HG03196 (cell line): ENCODE measurements at regions not wholly inside any gene's neighbourhood (a gene's known extent, or its start where the extent isn't known, plus 50 kb on each side); places are given as distances from the start of the nearest gene placed in this dataset.

ENCODE experiments used
- ATAC-seq: cut with Tn5 transposase; IDR thresholded peaks from one replicate; pipeline ENCODE4 v1.9.1; 2021; ENCODE audit not compliant: unreplicated experiment

GRCh38 chr16:86285938-86286921 lies 224.1 kb upstream of the FOXF1 start:
- no peak for ATAC-seq

DNA sequence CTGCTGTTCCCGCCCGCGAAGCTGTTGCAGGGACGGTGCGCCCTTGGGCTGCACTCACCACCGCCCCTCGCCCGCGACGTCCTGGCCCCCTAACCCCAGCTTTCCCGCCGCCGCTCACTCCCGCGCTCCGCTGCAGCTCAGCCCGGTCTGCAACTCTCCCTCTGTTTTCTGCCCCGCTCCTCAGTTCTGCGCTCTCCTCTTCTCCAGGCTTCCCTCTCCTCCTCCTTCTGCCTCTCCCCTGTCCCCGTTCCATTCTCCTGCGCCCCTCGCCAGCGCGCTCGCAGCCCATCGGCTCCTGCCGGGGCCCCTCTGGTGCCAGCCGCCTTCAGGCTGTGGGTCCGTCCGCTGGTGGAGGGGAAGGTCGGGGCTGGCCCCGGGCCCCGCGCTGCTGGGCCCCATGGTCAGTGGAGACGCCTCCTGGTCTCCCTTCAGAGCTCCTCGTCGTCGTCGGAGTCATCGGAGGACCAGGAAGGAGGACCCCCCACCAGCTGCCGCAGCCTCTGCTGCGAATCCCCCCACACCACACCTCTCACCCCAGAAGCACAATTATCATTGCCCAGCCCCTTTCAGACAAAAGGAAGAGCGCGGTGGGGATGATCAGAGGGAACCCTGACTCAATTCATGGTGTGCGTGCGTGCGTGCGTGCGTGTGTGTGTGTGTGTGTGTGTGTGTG lies 223.2 kb upstream of the FOXF1 start:
- ATAC-seq = no peak

DNA sequence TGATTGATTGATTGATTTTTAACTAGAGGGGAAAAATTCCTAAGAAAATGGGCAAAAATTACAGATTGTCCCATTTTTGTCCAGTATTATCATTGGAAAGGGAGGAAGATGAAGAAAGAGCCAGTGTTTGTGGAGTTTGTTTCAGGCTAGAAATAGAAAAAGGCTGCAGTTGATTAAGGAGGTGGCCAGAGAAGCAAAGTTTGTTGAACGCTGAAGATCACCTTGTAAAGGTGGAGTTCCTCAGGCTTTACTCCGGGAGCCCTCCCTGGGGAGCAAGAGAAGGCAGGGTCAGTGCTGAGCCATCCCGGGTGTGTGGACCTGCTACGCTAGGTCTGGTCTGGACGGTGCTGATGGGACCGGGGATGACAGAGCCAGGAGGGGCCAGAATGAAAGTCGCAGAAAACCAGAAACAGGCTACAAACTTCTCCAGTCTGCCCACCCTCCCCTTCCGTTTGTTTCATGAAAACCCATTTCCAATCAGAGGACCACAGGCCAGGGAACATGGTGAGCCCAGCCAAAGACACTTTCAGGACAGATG lies 222.6 kb upstream of the FOXF1 start:
- no peak for ATAC-seq

DNA sequence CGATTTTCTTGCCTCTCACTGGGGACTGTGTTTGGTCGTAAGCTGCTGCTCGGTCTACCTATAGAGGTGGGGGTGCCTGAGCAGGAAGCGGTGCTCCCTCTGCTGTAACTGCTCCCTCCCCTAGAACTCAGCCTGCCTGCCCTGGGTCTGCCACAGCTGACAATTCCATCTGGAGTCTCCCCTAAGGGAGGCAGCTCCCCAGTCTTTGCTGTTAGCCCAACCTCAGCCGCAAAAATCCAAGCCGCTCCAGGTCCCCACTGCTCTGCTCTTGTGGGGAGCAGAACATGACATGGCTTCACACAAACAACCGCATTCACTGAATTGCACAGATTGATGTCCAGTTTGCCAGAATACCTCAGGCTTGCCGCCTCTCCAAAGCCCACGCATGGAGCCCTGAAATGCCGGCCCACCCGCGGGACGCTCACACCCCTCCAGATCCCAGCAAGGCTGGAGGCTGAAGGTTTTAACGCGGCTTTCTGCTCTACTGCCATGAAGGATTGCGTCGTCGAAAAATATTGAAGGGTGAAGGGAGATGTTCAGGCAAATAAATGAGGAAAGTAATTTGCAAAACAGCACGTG lies 221.5 kb upstream of the FOXF1 start:
- ATAC-seq = no peak

DNA sequence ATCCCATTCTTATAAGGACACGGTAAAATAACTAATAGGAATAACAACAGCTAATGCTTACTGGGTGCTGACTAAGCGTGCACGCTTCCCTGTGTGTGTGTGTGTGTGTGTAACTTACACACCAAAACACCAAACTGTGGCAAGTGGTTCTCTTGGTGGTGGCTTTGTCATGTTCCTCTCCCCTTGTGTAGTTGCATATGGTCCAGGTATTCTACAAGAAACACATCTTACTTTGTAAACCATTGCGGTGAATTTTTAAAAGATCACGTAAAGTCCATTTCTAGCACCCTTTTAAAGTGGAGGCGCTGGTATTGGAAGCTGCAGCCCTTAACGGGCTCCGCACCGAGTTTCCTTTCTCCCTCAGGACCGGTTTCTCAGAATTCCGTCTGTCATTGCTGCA lies 221.0 kb upstream of the FOXF1 start:
- ATAC-seq = no peak

- ATAC-seq = no peak
Measured at GRCh38 chr16:86289907-86290306, 220.4 kb upstream of the FOXF1 start.

GRCh38 chr16:86291491-86291890 lies 218.8 kb upstream of the FOXF1 start:
- ATAC-seq = no peak

DNA sequence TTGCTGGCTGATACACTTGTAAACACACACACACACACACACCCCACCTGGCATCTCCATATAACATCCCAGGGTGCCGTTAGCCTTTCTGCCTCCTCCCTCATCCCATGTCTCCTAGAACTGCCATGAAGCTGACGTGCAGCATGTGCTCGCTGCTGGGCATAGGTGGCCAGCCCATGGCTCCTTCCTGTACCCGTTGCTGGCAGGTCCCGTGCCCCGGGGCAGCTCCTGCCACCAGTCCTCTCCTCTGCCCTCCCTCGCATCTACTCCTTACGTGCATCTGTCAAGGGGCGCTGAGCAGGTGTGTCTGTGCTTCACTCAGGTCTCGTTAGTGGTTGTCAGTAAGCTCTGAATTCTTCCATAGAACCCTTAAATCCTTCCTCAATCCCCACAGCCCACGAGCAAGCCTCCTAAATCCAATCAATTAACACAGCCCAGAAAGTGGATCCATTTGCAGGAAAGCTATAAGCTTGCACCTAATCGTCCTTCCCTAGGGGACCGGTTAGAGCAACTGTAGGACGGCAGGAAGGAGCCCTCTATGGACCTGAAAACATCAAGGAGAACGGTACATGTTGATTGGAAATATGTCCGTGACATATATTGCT lies 218.1 kb upstream of the FOXF1 start:
- ATAC-seq = no peak

- ATAC-seq = no peak
Measured at GRCh38 chr16:86292942-86293341, 217.4 kb upstream of the FOXF1 start.

DNA sequence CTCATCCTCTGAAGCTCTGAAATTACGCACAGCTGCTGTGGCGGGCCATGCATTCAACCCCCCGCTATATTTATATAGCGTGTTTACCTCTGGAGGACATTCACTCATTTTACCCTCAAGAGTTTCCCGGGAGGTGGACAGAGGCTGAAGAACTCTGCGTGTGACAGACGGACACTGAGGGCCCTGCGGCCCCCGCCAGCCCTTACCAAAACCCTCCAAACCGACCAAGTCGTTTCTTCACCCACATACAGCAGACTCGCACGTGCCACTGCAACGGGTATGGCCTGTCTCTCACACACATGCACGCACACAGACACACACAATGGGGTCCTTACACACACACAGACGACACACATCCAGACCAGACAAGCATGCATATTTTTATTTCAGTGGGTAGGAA lies 216.4 kb upstream of the FOXF1 start:
- no peak for ATAC-seq

GRCh38 chr16:86294535-86295196 lies 215.7 kb upstream of the FOXF1 start:
- ATAC-seq = no peak

GRCh38 chr16:86296256-86296655 lies 214.1 kb upstream of the FOXF1 start:
- ATAC-seq = no peak

DNA sequence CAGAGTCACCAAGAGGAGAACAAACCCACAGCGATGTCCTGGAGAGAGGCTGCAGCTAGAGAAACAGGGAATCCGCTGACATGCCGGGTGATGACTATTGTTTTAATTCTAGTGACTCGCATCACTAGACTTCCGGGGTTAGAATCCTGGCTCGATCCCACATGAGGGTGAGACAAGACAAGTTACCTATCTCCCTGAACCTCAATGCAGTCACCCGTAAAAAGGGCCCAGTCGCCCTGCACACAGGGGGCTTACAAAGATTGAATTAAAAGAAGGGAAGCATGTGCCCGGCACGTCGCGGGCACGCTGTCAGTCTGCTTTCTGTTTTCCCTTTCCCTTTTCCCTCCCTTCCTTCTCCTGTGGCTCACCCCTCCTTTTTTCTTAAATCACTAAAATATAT lies 212.9 kb upstream of the FOXF1 start:
- no peak for ATAC-seq

- ATAC-seq = no peak
Measured at GRCh38 chr16:86297866-86298757, 212.2 kb upstream of the FOXF1 start.

- ATAC-seq = no peak
Measured at GRCh38 chr16:86298758-86299134, 211.6 kb upstream of the FOXF1 start.

- ATAC-seq = no peak
Measured at GRCh38 chr16:86299882-86300610, 210.3 kb upstream of the FOXF1 start.

- ATAC-seq = no peak
Measured at GRCh38 chr16:86300746-86301481, 209.4 kb upstream of the FOXF1 start.

DNA sequence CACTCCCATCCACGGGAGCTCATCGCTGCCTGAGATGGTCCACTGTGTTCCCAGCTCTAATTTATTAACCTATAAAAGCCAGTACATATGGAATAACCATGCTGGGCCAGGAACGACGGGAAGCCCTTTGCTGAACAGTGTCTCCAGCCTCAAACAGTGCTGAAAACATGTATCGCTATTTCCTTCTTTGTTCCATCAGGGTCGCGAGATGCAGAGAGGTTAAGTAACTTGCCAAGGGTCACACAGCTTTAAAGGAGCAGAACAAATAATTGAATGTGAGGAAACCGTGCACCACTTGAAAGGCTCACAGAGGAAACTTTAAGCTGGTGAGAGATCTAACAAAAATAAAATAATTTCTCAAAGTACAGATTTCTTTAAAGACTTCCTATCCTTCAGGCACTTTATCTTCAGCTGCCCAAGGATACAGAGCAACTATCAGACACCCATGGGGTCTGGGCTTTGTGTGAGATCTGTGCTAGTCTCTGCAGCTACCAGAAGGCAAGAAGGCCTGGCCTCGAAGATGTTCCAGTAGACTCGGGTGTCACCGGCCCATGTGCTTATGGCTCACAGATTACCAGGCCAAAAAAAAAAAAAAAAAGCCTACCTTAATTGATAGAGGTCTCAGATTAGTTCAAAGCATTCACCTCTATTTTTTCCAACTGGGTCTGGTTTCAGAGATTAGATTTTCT lies 207.8 kb upstream of the FOXF1 start:
- ATAC-seq = no peak
